Keratinocyte (primary cell): ENCODE measurements at regions not wholly inside any gene's neighbourhood (a gene's known extent, or its start where the extent isn't known, plus 50 kb on each side); places are given as distances from the start of the nearest gene placed in this dataset.

Experiments
- DNase-seq: peaks from one replicate; pipeline ENCODE4 v3.0.0-alpha.2; 2011; ENCODE audit warnings: low read depth, missing footprints, low spot score
- FAIRE-seq: peaks from 2 replicates; lab custom pipeline; 2011; peaks lifted over from hg19 to GRCh38; lab: Jason Lieb, UNC
- H2AFZ ChIP-seq: 2 replicates; pipeline ENCODE4 v1.6.0; 2012; ENCODE audit warnings: low read length, control low read depth, inconsistent platforms; ENCODE audit not compliant: control insufficient read depth
- H3K27ac ChIP-seq: 2 replicates; pipeline ENCODE4 v1.5.1; 2011; ENCODE audit warnings: low read length; ENCODE audit not compliant: control insufficient read depth, insufficient read depth
- H3K27me3 ChIP-seq: 3 replicates; pipeline ENCODE4 v1.6.0; 2011; ENCODE audit warnings: low read length; ENCODE audit not compliant: control insufficient read depth, insufficient read depth; ENCODE audit errors: extremely low read depth
- H3K36me3 ChIP-seq, 2 experiments: 2 replicates in 1 of 2; 3 replicates in 1 of 2; pipeline ENCODE4 v1.5.1; 2011; ENCODE audit warnings: low read length in 2 of 2, mild to moderate bottlenecking in 1 of 2; ENCODE audit not compliant: control insufficient read depth in 2 of 2, insufficient read depth in 2 of 2; ENCODE audit errors: extremely low read depth in 1 of 2
- H3K4me1 ChIP-seq: 3 replicates; pipeline ENCODE4 v1.5.1; 2011; ENCODE audit warnings: low read length; ENCODE audit not compliant: control insufficient read depth, insufficient read depth; ENCODE audit errors: extremely low read depth
- H3K4me2 ChIP-seq: 3 replicates; pipeline ENCODE4 v1.6.0; 2011; ENCODE audit warnings: low read depth, low read length; ENCODE audit not compliant: control insufficient read depth, insufficient read depth; ENCODE audit errors: extremely low read depth
- H3K4me3 ChIP-seq, 3 experiments: fragments of 200-600 bp in 1 of 3; sonication (generic) in 1 of 3; 2 replicates in 2 of 3; 3 replicates in 1 of 3; pipeline ENCODE4 v1.5.1; 2011 to 2016; ENCODE audit warnings: low read length in 3 of 3, mild to moderate bottlenecking in 3 of 3, control low read depth in 2 of 3, inconsistent platforms in 1 of 3, low read depth in 1 of 3, mixed read lengths in 1 of 3, mixed run types in 1 of 3, moderate library complexity in 1 of 3; ENCODE audit not compliant: control insufficient read depth in 2 of 3, insufficient read depth in 2 of 3; ENCODE audit errors: extremely low read depth in 1 of 3
- H3K79me2 ChIP-seq: 2 replicates; pipeline ENCODE4 v1.6.0; 2012; ENCODE audit warnings: low read length; ENCODE audit not compliant: control insufficient read depth, insufficient read depth
- H3K9ac ChIP-seq: 3 replicates; pipeline ENCODE4 v1.6.0; 2011; ENCODE audit warnings: low read length; ENCODE audit not compliant: control insufficient read depth, insufficient read depth; ENCODE audit errors: extremely low read depth
- H3K9me1 ChIP-seq: 3 replicates; pipeline ENCODE4 v1.6.0; 2011; ENCODE audit warnings: low read length; ENCODE audit not compliant: control insufficient read depth, insufficient read depth; ENCODE audit errors: extremely low read depth
- H3K9me3 ChIP-seq: 2 replicates; pipeline ENCODE4 v1.5.1; 2012; ENCODE audit warnings: low read depth, low read length; ENCODE audit not compliant: control insufficient read depth
- H4K20me1 ChIP-seq: 3 replicates; pipeline ENCODE4 v1.6.0; 2011; ENCODE audit warnings: low read length; ENCODE audit not compliant: control insufficient read depth, insufficient read depth; ENCODE audit errors: extremely low read depth
- EZH2 ChIP-seq: IDR thresholded peaks from one replicate; pipeline ENCODE4 v1.6.1; 2012; ENCODE audit warnings: inconsistent platforms, mild to moderate bottlenecking, low read length, moderate library complexity
- dilution Hi-C: fragments of 300-500 bp; cut with MboI; formaldehyde crosslinking; loops from one replicate; pipeline ENCODE4 v1.7.0; 2020; ENCODE audit warnings: low sequenced_read_pairs; ENCODE audit not compliant: extremely low pct_ligation_motif_present
- TF ChIP-seq, protein P1 (sequence below), 3 experiments: IDR thresholded peaks in 1 of 3; conservative IDR thresholded peaks in 1 of 3; optimal IDR thresholded peaks in 1 of 3; 2 replicates in 2 of 3; 3 replicates in 1 of 3; pipeline versions ENCODE3 to v1.5.1; 2011; ENCODE audit warnings: low read length in 3 of 3, mild to moderate bottlenecking in 3 of 3, moderate library complexity in 2 of 3, control low read depth in 1 of 3, inconsistent platforms in 1 of 3; ENCODE audit not compliant: insufficient read depth in 2 of 3; ENCODE audit errors: extremely low read depth in 1 of 3

DNA sequence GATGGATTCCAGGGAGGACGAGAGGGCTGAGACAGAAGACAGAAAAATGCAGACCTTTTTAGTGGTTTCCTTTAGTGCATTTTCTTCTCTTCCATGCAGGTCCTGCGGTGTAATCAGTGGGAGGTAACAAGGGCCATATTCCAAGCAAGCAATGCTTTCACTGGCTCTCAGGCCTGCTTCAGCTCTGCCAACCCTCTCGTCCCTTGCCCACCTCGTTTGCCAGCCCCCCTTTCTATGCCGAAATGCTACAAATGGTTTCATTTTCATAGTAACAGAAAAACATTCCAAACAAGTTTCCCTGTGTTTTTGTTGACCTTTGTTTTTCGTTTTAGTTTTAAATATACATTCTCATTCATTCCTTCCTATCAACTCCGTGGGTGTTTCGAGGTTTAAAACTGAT is 443.1 kb downstream of the TTLL7 start:
- H3K4me2 ChIP-seq, result no peak overlapping the region
- H3K27ac ChIP-seq, result no peak overlapping the region
- no peaks in the 10 kb centered on the region for H3K4me1 ChIP-seq
- dilution Hi-C loops, result no loop called here
- H3K9me1 ChIP-seq, result no peaks in the 10 kb centered on the region
- H3K27me3 ChIP-seq, result peaks cover 4% of the 10 kb centered on the region
- no peaks in the 10 kb centered on the region for H4K20me1 ChIP-seq
- no peak overlapping the region for H3K4me3 ChIP-seq
- no peak for TF ChIP-seq EZH2
- TF ChIP-seq, protein P1, sequence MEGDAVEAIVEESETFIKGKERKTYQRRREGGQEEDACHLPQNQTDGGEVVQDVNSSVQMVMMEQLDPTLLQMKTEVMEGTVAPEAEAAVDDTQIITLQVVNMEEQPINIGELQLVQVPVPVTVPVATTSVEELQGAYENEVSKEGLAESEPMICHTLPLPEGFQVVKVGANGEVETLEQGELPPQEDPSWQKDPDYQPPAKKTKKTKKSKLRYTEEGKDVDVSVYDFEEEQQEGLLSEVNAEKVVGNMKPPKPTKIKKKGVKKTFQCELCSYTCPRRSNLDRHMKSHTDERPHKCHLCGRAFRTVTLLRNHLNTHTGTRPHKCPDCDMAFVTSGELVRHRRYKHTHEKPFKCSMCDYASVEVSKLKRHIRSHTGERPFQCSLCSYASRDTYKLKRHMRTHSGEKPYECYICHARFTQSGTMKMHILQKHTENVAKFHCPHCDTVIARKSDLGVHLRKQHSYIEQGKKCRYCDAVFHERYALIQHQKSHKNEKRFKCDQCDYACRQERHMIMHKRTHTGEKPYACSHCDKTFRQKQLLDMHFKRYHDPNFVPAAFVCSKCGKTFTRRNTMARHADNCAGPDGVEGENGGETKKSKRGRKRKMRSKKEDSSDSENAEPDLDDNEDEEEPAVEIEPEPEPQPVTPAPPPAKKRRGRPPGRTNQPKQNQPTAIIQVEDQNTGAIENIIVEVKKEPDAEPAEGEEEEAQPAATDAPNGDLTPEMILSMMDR (optimal IDR thresholded peaks at IDR 0.05 in 1 of 3, IDR thresholded peaks at IDR 0.05 in 1 of 3, conservative IDR thresholded peaks at IDR 0.05 in 1 of 3; ENCODE audit: extremely low read depth in 1 of 3, insufficient read depth in 2 of 3, low read length in 3 of 3), result no peak
- no peaks in the 10 kb centered on the region for H3K79me2 ChIP-seq
- no peaks in the 10 kb centered on the region for H3K36me3 ChIP-seq
- DNase-seq (no peak), FAIRE-seq (no peak)
- H2AFZ ChIP-seq, result no peak overlapping the region
- H3K9me3 ChIP-seq, result no peaks in the 10 kb centered on the region
- no peak overlapping the region for H3K9ac ChIP-seq

DNA sequence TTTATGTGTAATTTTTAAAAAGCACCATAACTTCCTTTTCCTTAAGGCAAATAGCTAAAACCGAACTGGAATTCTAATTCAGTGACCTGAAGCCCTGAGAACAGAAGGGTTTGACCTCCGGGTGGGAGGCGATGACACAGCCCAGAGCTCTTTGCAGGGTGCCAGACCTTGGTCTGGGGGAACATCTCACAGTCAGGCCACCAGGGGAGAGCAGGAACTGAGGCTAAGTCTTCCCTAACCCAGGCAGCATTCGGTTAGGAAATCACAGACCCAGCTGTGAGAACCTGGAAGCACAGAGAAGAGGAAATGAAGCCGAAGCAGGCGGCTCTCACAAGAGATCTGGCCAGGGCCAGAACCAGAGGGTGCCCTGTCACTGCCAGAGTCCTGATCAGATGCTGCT is 444.8 kb downstream of the TTLL7 start:
- Histone ChIP-seq H2AFZ (no peak overlapping the region), H3K79me2 (no peaks in the 10 kb centered on the region), H3K9me3 (no peaks in the 10 kb centered on the region), H3K4me1 (no peaks in the 10 kb centered on the region), H3K36me3 (no peaks in the 10 kb centered on the region), H3K27me3 (peaks cover 4% of the 10 kb centered on the region), H3K9ac (no peak overlapping the region), H3K4me2 (no peak overlapping the region), H4K20me1 (no peaks in the 10 kb centered on the region), H3K4me3 (no peak overlapping the region), H3K9me1 (no peaks in the 10 kb centered on the region), H3K27ac (no peak overlapping the region)
- no peak for FAIRE-seq
- no peak for DNase-seq
- dilution Hi-C loops, result no loop called here
- TF ChIP-seq, protein P1 (optimal IDR thresholded peaks at IDR 0.05 in 1 of 3, IDR thresholded peaks at IDR 0.05 in 1 of 3, conservative IDR thresholded peaks at IDR 0.05 in 1 of 3; ENCODE audit: extremely low read depth in 1 of 3, insufficient read depth in 2 of 3, low read length in 3 of 3), result no peak
- TF ChIP-seq EZH2, result no peak
